ENCODE measurements at regions not wholly inside any gene's neighbourhood (a gene's known extent, or its start where the extent isn't known, plus 50 kb on each side); places are given as distances from the start of the nearest gene placed in this dataset.

GRCh38 chr7:156198277-156198676 lies 386.0 kb upstream of the SHH start:
- TF ChIP-seq CTCF (IDR thresholded peaks at IDR 0.05) (no peak), SMC3 (IDR thresholded peaks at IDR 0.05) (no peak), USF2 (IDR thresholded peaks at IDR 0.05) (no peak), POLR2A (IDR thresholded peaks at IDR 0.05; ENCODE audit: low read length) (no peak), EP300 (IDR thresholded peaks at IDR 0.05) (no peak), HDAC2 (IDR thresholded peaks at IDR 0.05) (no peak)
